HEK293 (cell line): ENCODE measurements at regions not wholly inside any gene's neighbourhood (a gene's known extent, or its start where the extent isn't known, plus 50 kb on each side); places are given as distances from the start of the nearest gene placed in this dataset.

Source experiments
- CTCF ChIP-seq: fragments of 450-650 bp; formaldehyde crosslinking; IDR thresholded peaks from 2 replicates; pipeline ENCODE4 v1.5.1; 2016; ENCODE audit warnings: missing biosample characterization, missing genetic modification characterization
- HOXA7 ChIP-seq: sonication (generic); formaldehyde crosslinking; IDR thresholded peaks from 2 replicates; pipeline ENCODE4 v1.8.1; 2022; ENCODE audit warnings: missing genetic modification reagents, borderline replicate concordance
- REST ChIP-seq: fragments of 450-650 bp; formaldehyde crosslinking; IDR thresholded peaks from 2 replicates; pipeline ENCODE4 v1.5.1; 2016; ENCODE audit warnings: missing biosample characterization, missing genetic modification characterization
- ZFHX2 ChIP-seq: fragments of 450-650 bp; formaldehyde crosslinking; conservative IDR thresholded peaks from 2 replicates; pipeline ENCODE4 v1.5.1; 2016; ENCODE audit warnings: missing biosample characterization, missing genetic modification characterization
- ZNF423 ChIP-seq: fragments of 450-650 bp; formaldehyde crosslinking; IDR thresholded peaks from 2 replicates; pipeline ENCODE4 v1.5.1; 2016; ENCODE audit warnings: missing biosample characterization, missing genetic modification characterization
- ZNF530 ChIP-seq: fragments of 450-650 bp; formaldehyde crosslinking; IDR thresholded peaks from 2 replicates; pipeline ENCODE4 v1.5.1; 2016; ENCODE audit warnings: low read depth, missing biosample characterization, missing genetic modification characterization
- ZNF571 ChIP-seq: fragments of 450-650 bp; formaldehyde crosslinking; IDR thresholded peaks from 2 replicates; pipeline ENCODE4 v1.5.0; 2017; ENCODE audit warnings: missing biosample characterization, missing genetic modification characterization

GRCh38 chr7:89554209-89554608, 600.1 kb upstream of the STEAP1 start:
- TF ChIP-seq CTCF (tag by site-specific recombination) (no peak), ZNF530 (no peak), ZNF571 (tag by site-specific recombination) (no peak), HOXA7 (CRISPR knock-in tag) (no peak), REST (tag by site-specific recombination) (no peak), ZFHX2 (tag by site-specific recombination) (no peak), ZNF423 (no peak)
